ENCODE measurements at regions not wholly inside any gene's neighbourhood (a gene's known extent, or its start where the extent isn't known, plus 50 kb on each side); places are given as distances from the start of the nearest gene placed in this dataset.

DNA sequence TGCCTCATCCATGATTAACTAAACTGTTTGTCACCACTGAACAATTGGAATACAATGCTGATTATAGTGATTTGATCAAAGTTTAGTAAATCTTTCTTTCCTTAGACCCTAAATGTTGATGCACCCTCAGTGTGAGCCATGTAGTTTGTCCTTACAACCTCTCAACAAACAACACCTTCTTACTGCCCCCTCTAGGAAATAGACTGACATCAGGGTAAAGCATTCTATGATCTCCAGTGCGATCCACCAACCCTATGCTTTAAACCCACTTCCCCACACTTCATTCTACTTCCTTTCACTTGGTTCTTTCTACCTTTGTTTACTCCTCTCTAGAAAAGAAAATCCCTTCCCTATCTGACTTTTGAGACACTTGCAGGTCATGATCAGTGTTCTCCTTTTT is 1842.5 kb upstream of the PRR20A start:
- no peak for TF ChIP-seq POLR2A (IDR thresholded peaks at IDR 0.05)
- TF ChIP-seq, protein P1, sequence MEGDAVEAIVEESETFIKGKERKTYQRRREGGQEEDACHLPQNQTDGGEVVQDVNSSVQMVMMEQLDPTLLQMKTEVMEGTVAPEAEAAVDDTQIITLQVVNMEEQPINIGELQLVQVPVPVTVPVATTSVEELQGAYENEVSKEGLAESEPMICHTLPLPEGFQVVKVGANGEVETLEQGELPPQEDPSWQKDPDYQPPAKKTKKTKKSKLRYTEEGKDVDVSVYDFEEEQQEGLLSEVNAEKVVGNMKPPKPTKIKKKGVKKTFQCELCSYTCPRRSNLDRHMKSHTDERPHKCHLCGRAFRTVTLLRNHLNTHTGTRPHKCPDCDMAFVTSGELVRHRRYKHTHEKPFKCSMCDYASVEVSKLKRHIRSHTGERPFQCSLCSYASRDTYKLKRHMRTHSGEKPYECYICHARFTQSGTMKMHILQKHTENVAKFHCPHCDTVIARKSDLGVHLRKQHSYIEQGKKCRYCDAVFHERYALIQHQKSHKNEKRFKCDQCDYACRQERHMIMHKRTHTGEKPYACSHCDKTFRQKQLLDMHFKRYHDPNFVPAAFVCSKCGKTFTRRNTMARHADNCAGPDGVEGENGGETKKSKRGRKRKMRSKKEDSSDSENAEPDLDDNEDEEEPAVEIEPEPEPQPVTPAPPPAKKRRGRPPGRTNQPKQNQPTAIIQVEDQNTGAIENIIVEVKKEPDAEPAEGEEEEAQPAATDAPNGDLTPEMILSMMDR (IDR thresholded peaks at IDR 0.05), result no peak
- no peak overlapping the region for H3K27ac ChIP-seq
- H3K4me3 ChIP-seq, result no peak overlapping the region

DNA sequence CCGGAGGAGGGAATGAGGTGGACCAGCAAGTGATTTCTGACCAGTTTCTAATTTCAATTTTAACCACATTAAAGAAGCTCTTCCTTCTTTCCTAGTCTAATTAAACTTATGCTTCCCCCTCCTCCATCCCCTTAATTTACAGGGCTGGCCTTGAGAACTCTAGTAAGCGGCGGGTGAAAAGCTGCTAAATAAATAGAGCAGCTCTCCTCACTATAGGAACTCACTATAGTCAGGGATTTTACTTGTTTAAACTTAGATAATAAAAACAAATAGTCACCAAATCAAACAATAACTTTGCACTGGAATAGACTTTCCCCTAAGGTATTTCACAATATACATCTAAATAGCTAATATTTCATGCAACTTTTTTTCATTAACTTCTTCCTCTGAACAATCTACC is 1838.2 kb upstream of the PRR20A start:
- Histone ChIP-seq H3K9me3 (no peaks in the 10 kb centered on the region), H3K27ac (no peak overlapping the region), H3K36me3 (no peaks in the 10 kb centered on the region), H3K4me3 (no peak overlapping the region), H3K27me3 (no peaks in the 10 kb centered on the region), H3K4me1 (no peaks in the 10 kb centered on the region)
- TF ChIP-seq, protein P1 (IDR thresholded peaks at IDR 0.05), result no peak
- no peak for TF ChIP-seq POLR2A (IDR thresholded peaks at IDR 0.05)
- DNase-seq, result no peak

More for the DNA sequence above, 1842.5 kb upstream of the PRR20A start:
- DNase-seq, result no peak
- Histone ChIP-seq H3K4me1 (no peaks in the 10 kb centered on the region), H3K36me3 (no peaks in the 10 kb centered on the region), H3K27me3 (no peaks in the 10 kb centered on the region), H3K9me3 (peaks cover 0 to 4% (median 0%) of the 10 kb centered on the region in 4 donors)

DNA sequence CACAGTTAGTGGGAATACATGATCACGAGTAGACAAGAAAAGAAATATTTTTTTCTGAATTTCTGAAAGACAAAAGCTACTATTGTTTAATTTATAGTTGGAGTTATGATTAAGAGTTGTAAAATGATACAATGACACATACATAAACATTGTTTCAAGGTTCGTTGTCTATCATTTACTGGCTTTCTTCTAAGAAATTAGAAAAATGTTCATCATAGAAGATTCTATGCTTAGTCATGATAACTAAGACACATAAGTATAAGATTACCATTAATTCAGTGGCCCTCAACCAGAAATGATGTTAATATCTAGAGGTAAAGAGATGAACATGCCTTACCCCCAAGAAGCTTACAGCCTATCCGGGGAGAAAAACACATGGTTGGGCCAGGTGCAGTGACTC is 1832.8 kb upstream of the PRR20A start:
- H3K36me3 ChIP-seq, result no peaks in the 10 kb centered on the region
- H3K27me3 ChIP-seq, result no peaks in the 10 kb centered on the region
- no peak for DNase-seq
- H3K4me3 ChIP-seq, result no peak overlapping the region
- no peaks in the 10 kb centered on the region for H3K9me3 ChIP-seq
- TF ChIP-seq POLR2A (IDR thresholded peaks at IDR 0.05), result no peak
- TF ChIP-seq, protein P1 (IDR thresholded peaks at IDR 0.05), result no peak
- no peaks in the 10 kb centered on the region for H3K4me1 ChIP-seq
- no peak overlapping the region for H3K27ac ChIP-seq

DNA sequence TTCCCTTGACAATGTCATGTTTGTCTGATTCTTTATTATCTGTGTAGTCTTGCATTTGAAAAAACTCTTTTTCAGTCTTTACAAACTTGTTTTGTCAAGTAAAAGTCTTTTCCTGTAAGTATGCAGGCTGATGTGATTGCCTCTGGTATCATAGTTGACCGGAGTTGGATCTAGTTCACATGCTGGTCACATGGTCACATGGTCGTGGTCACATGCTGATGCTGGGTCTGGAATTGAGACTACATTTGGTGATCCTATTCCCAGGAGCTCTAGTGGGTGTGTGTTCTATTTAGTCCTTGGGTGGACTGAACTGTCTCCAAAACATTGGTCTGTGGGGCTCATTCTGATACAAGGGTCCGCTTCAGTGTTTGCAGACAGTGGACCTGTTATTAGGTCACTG is 1798.8 kb upstream of the PRR20A start:
- H3K36me3 ChIP-seq, result no peaks in the 10 kb centered on the region
- H3K4me3 ChIP-seq, result no peak overlapping the region
- no peak for TF ChIP-seq POLR2A (IDR thresholded peaks at IDR 0.05)
- TF ChIP-seq, protein P1 (IDR thresholded peaks at IDR 0.05), result no peak
- no peaks in the 10 kb centered on the region for H3K4me1 ChIP-seq
- DNase-seq, result no peak
- H3K27ac ChIP-seq, result no peak overlapping the region
- no peaks in the 10 kb centered on the region for H3K9me3 ChIP-seq
- H3K27me3 ChIP-seq, result no peaks in the 10 kb centered on the region

DNA sequence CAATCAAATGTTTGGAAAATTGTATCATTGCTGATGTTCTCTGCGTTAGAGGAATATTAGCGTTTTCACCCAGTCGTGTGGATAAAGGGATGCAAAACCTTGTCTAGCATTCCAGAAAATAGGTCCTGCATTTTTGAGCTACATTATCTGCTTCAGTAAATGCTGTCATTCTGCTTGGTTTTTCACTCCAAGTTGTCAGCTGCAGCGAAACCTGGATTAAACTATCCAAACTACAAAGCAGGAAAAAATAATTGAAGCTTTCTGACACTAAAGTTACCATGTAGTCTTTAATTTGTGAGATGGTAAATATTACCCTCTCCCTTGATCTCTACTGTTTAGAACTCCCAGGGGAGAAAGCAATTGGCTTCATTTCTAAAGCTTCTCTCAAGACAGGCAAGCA is 1795.5 kb upstream of the PRR20A start:
- Histone ChIP-seq H3K4me3 (no peak overlapping the region), H3K4me1 (no peaks in the 10 kb centered on the region), H3K27me3 (no peaks in the 10 kb centered on the region), H3K9me3 (no peaks in the 10 kb centered on the region), H3K36me3 (no peaks in the 10 kb centered on the region), H3K27ac (no peak overlapping the region)
- no peak for DNase-seq
- no peak for TF ChIP-seq POLR2A (IDR thresholded peaks at IDR 0.05)
- TF ChIP-seq, protein P1 (IDR thresholded peaks at IDR 0.05), result no peak

DNA sequence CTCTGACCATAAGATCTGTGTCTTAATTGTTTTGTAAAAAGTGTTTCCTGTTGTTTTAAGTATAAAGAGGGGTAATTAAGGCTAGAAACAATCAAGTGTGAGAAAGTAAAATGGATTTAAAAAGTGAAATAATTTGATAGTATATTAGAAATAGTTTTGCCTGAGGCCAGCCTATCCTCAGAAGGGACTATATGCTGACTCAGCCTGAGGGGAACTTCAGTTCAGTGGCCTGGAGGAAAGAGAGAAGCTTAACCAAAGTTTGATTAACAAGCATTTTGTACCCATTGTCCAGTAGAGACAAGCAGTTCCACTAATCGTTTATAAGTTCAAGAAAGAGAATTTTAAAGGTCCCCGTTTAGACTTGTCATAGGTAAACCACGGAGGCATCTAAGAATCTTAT is 1793.2 kb upstream of the PRR20A start:
- no peak for TF ChIP-seq POLR2A (IDR thresholded peaks at IDR 0.05)
- TF ChIP-seq, protein P1 (IDR thresholded peaks at IDR 0.05), result no peak
- DNase-seq, result no peak
- no peaks in the 10 kb centered on the region for H3K36me3 ChIP-seq

More for the DNA sequence above, 1793.2 kb upstream of the PRR20A start:
- no peaks in the 10 kb centered on the region for H3K4me1 ChIP-seq
- no peaks in the 10 kb centered on the region for H3K27me3 ChIP-seq
- H3K27ac ChIP-seq, result no peak overlapping the region
- H3K9me3 ChIP-seq, result no peaks in the 10 kb centered on the region
- no peak overlapping the region for H3K4me3 ChIP-seq

All from Peyer's patch (tissue), 4 donors.